Smooth muscle cell (in vitro differentiated cells): ENCODE measurements at regions not wholly inside any gene's neighbourhood (a gene's known extent, or its start where the extent isn't known, plus 50 kb on each side); places are given as distances from the start of the nearest gene placed in this dataset.

Experiments
- DNase-seq: peaks from one replicate; lab custom pipeline; 2025; ENCODE audit not compliant: unreplicated experiment; lab: John Stamatoyannopoulos, UW
- H2AFZ ChIP-seq: fragments of 200-600 bp; sonication (generic); 2 replicates; pipeline ENCODE4 v1.6.0; 2016; ENCODE audit warnings: antibody characterized with exemption, low read depth, mild to moderate bottlenecking
- H3F3A ChIP-seq: fragments of 200-600 bp; sonication (generic); 2 replicates; pipeline ENCODE4 v1.6.0; 2017; ENCODE audit warnings: antibody characterized with exemption, low read depth
- H3K27ac ChIP-seq: fragments of 200-600 bp; sonication (generic); 2 replicates; pipeline ENCODE4 v1.5.1; 2016; ENCODE audit warnings: low read depth, mild to moderate bottlenecking
- H3K27me3 ChIP-seq: fragments of 200-600 bp; sonication (generic); 2 replicates; pipeline ENCODE4 v1.6.1; 2016; ENCODE audit warnings: low read depth, mild to moderate bottlenecking
- H3K36me3 ChIP-seq: fragments of 200-600 bp; sonication (generic); 2 replicates; pipeline ENCODE4 v1.5.1; 2016; ENCODE audit warnings: low read depth
- H3K4me1 ChIP-seq: fragments of 200-600 bp; sonication (generic); 2 replicates; pipeline ENCODE4 v1.5.1; 2016; ENCODE audit warnings: low read depth
- H3K4me2 ChIP-seq: fragments of 200-600 bp; sonication (generic); 2 replicates; pipeline ENCODE4 v1.6.0; 2016; ENCODE audit warnings: mild to moderate bottlenecking
- H3K4me3 ChIP-seq: fragments of 200-600 bp; sonication (generic); 2 replicates; pipeline ENCODE4 v1.5.1; 2016; ENCODE audit warnings: mild to moderate bottlenecking
- H3K79me2 ChIP-seq: fragments of 200-600 bp; sonication (generic); 2 replicates; pipeline ENCODE4 v1.6.0; 2016; ENCODE audit warnings: low read depth, mild to moderate bottlenecking
- H3K9ac ChIP-seq: fragments of 200-600 bp; sonication (generic); 2 replicates; pipeline ENCODE4 v1.6.0; 2016; ENCODE audit warnings: low read depth
- H3K9me3 ChIP-seq: fragments of 200-600 bp; sonication (generic); replicated peaks from 2 replicates; pipeline ENCODE4 v1.5.1; 2016; ENCODE audit warnings: low read depth
- H4K20me1 ChIP-seq: fragments of 200-600 bp; sonication (generic); 2 replicates; pipeline ENCODE4 v1.6.0; 2016; ENCODE audit warnings: low read depth
- CTCF ChIP-seq: fragments of 200-600 bp; sonication (generic); IDR thresholded peaks from 2 replicates; pipeline ENCODE4 v1.5.1; 2017; ENCODE audit warnings: borderline replicate concordance, mild to moderate bottlenecking, antibody characterized with exemption; ENCODE audit not compliant: insufficient read depth, poor library complexity, severe bottlenecking
- whole genome bisulfite sequencing: methylation state at CpG from one replicate; pipeline ENCODE4 v1.1.7; 2016; ENCODE audit warnings: low lambda C conversion rate; 5-methylcytosine and 5-hydroxymethylcytosine counted together

GRCh38 chr2:234403074-234403473 is 93.8 kb downstream of the ARL4C start:
- H3K27me3 ChIP-seq, result no peaks in the 10 kb centered on the region
- H3K79me2 ChIP-seq, result no peaks in the 10 kb centered on the region
- no peaks in the 10 kb centered on the region for H3K4me1 ChIP-seq
- H3K4me2 ChIP-seq, result no peak overlapping the region
- H3K4me3 ChIP-seq, result no peak overlapping the region
- no peaks in the 10 kb centered on the region for H3K36me3 ChIP-seq
- no peak overlapping the region for H3K27ac ChIP-seq
- H3K9ac ChIP-seq, result no peak overlapping the region
- H3K9me3 ChIP-seq, result no peaks in the 10 kb centered on the region
- no peaks in the 10 kb centered on the region for H4K20me1 ChIP-seq
- TF ChIP-seq CTCF, result no peak
- H2AFZ ChIP-seq, result no peak overlapping the region
- 90% methylated on average over 8 of the region's 8 CpGs for WGBS
- H3F3A ChIP-seq, result no peaks in the 10 kb centered on the region
- no peak for DNase-seq

GRCh38 chr2:234401426-234401825 is 95.5 kb downstream of the ARL4C start:
- no peaks in the 10 kb centered on the region for H3F3A ChIP-seq

GRCh38 chr2:234399451-234400246 is 97.2 kb downstream of the ARL4C start:
- Histone ChIP-seq H3K27ac (no peak overlapping the region), H4K20me1 (no peaks in the 10 kb centered on the region), H3K79me2 (no peaks in the 10 kb centered on the region), H3K9ac (no peak overlapping the region), H3K4me2 (no peak overlapping the region), H3K36me3 (no peaks in the 10 kb centered on the region), H3F3A (no peaks in the 10 kb centered on the region), H3K4me3 (no peak overlapping the region), H3K9me3 (no peaks in the 10 kb centered on the region), H3K4me1 (peaks cover 8% of the 10 kb centered on the region), H3K27me3 (no peaks in the 10 kb centered on the region), H2AFZ (no peak overlapping the region)
- DNase-seq, result no peak
- WGBS, result 91% methylated on average over 11 of the region's 11 CpGs
- TF ChIP-seq CTCF, result no peak

More at GRCh38 chr2:234401426-234401825, 95.5 kb downstream of the ARL4C start:
- no peaks in the 10 kb centered on the region for H4K20me1 ChIP-seq
- H3K9me3 ChIP-seq, result no peaks in the 10 kb centered on the region
- no peak overlapping the region for H3K9ac ChIP-seq
- 76% methylated on average over 2 of the region's 2 CpGs for WGBS
- H3K36me3 ChIP-seq, result no peaks in the 10 kb centered on the region
- no peak overlapping the region for H3K27ac ChIP-seq
- H3K79me2 ChIP-seq, result no peaks in the 10 kb centered on the region
- no peak for DNase-seq
- H3K4me1 ChIP-seq, result no peaks in the 10 kb centered on the region
- H3K27me3 ChIP-seq, result no peaks in the 10 kb centered on the region
- no peak overlapping the region for H3K4me3 ChIP-seq
- H2AFZ ChIP-seq, result no peak overlapping the region
- no peak overlapping the region for H3K4me2 ChIP-seq
- TF ChIP-seq CTCF, result no peak

- DNase-seq, result no peak
- no peak overlapping the region for H3K4me3 ChIP-seq
- no peak for TF ChIP-seq CTCF
- no peak overlapping the region for H3K27ac ChIP-seq
- H2AFZ ChIP-seq, result no peak overlapping the region
- H4K20me1 ChIP-seq, result no peaks in the 10 kb centered on the region
- no peaks in the 10 kb centered on the region for H3K27me3 ChIP-seq
- H3K4me2 ChIP-seq, result no peak overlapping the region
- H3F3A ChIP-seq, result no peaks in the 10 kb centered on the region
- WGBS, result 84% methylated on average over 3 of the region's 3 CpGs
- H3K79me2 ChIP-seq, result no peaks in the 10 kb centered on the region
- H3K4me1 ChIP-seq, result peaks cover 8% of the 10 kb centered on the region
- H3K9me3 ChIP-seq, result no peaks in the 10 kb centered on the region
- no peak overlapping the region for H3K9ac ChIP-seq
- H3K36me3 ChIP-seq, result no peaks in the 10 kb centered on the region
These were observed 98.3 kb downstream of the ARL4C start for GRCh38 chr2:234398531-234398930.
